Neural progenitor cell (in vitro differentiated cells): ENCODE measurements at regions not wholly inside any gene's neighbourhood (a gene's known extent, or its start where the extent isn't known, plus 50 kb on each side); places are given as distances from the start of the nearest gene placed in this dataset.

Experiments
- CTCF ChIP-seq: fragments of 200-600 bp; sonication (generic); IDR thresholded peaks from 2 replicates; pipeline ENCODE4 v1.5.1; 2017; ENCODE audit warnings: antibody characterized with exemption, mild to moderate bottlenecking
- EZH2 ChIP-seq: fragments of 200-600 bp; sonication (generic); IDR thresholded peaks from 2 replicates; pipeline ENCODE4 v1.6.1; 2017; ENCODE audit warnings: antibody characterized with exemption, mild to moderate bottlenecking, moderate library complexity

- TF ChIP-seq EZH2: no peak
- no peak for TF ChIP-seq CTCF
Observed at GRCh38 chr20:10111959-10112250, 77.1 kb downstream of the ANKEF1 start.
